ENCODE measurements at regions not wholly inside any gene's neighbourhood (a gene's known extent, or its start where the extent isn't known, plus 50 kb on each side); places are given as distances from the start of the nearest gene placed in this dataset.
"Not testable (repeated sequence)": the region's sequence is repeated elsewhere in the genome, so short reads cannot be mapped to it uniquely, and the experiment has no call there.

DNA sequence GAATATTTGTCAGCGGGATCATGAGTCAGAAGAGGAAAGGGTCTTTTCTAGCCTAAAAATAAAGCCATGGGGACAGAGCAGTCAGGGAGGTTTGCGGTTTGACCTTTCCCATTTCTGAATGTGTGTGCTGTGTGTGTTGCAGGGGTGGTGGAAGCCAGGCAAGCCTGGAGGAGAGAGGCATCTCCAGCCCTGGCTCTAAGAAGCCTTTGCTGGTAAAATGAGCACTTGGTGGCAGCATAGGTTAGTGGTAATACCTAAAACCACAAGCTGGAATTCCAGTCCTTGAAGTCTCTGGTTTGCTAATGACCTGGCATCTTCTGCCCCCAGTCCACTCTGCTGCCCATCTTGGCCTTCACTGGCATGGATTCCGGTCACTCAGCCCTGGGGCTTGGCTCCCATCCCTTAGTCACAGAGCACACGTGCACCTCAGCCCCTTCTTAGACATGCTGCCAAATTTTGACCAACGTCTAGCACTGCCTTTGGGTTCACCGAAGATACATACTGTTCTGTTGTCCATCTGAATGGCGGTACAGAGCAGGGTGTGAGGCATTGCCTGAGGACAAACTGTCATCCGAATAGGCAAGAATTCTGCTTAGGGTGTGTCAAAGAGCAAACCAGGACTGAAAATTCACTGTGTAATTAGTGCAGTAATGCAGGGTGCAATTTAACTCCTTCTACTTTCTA lies 52.7 kb downstream of the KCNA5 start:
- FAIRE-seq: no peak

GRCh38 chr12:5097786-5098185 lies 54.1 kb downstream of the KCNA5 start:
- FAIRE-seq: no peak

GRCh38 chr12:5099136-5099535 lies 55.5 kb downstream of the KCNA5 start:
- no peak for FAIRE-seq

DNA sequence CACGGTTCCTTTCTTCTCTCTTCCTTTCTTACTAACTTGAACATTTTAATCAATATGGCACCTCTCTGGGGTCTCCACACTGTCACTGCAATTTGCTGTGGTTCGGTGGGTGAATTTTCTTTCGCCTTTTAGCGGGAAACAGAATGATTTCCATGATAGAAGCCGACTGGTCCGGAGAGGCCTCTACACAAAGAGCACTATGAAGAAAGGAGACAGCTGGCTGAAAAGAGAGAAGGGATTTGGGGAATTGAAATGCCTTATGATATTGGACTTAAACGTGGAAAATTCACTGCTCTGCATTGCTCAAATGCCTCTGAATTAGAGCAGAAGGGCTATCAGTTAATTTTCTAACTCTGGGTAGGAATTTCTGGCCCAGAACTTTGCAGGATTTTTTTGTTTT lies 55.9 kb downstream of the KCNA5 start:
- FAIRE-seq: no peak

DNA sequence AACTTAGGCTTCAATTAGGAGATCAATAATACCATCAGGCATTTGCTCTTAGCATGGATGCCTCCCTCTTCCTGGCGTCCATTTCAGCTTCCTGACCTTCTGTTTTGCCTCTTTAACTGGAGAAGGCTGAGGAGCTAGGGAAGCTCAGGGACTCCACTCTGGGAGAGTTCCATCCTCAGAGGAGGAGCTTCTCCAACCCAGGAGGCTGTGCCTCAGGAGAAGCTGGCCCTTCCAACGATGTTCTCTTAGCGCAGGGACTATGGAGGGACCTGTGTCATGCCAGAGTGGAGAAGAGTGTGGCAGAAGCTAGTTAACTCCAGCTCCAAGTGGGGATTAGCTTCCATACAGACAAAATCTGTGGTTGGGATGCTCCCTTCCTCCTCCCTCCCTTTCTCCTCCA lies 58.0 kb downstream of the KCNA5 start:
- no peak for FAIRE-seq

DNA sequence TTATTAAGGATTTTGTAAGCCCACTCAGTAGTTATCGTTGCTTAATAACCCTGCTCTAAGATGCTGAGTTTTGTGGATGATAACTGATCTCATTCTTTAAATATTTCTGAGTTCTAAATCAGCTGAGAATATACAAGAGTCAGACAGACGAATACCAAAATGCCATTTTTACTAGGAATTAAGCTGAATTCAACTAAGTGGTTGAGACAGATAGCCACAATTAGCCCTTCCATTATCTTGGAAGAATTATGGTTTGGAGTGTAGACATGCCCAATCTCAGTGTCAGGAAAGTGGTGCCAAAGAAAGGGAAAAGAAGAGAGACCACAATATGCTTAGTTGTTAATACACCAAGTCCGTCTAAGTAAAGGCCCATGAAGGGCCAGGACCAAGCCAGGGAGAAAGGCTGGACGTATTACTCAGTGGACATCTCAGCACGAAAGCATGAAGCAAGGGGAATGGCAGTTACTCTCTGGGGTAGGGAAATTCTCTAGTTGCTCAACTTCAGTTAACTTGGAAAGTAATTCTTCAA lies 58.6 kb downstream of the KCNA5 start:
- FAIRE-seq: no peak

- no peak for FAIRE-seq
Measured at GRCh38 chr12:5102806-5103205, 59.1 kb downstream of the KCNA5 start.

- FAIRE-seq: no peak
Measured at GRCh38 chr12:5110345-5110744, 66.7 kb downstream of the KCNA5 start.

DNA sequence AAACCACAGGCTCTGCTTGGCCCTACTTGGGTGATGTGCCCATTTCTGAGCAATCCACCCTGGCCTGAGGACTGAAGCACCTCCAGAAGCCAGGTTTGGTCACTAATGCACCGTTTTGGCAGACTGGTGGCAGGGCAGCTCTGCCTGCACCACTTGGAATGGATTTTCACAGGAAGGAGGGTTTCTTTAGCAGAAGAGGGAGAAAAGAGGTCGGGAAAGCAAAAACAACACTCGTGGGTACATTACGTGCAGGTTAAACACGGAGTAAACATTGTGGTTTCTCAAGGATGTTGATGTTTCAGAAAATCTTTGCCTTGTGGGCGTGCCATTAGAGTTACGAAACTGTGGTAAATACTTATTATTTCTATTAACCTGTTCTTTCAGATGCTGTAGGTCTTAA lies 70.8 kb downstream of the KCNA5 start:
- FAIRE-seq: no peak

DNA sequence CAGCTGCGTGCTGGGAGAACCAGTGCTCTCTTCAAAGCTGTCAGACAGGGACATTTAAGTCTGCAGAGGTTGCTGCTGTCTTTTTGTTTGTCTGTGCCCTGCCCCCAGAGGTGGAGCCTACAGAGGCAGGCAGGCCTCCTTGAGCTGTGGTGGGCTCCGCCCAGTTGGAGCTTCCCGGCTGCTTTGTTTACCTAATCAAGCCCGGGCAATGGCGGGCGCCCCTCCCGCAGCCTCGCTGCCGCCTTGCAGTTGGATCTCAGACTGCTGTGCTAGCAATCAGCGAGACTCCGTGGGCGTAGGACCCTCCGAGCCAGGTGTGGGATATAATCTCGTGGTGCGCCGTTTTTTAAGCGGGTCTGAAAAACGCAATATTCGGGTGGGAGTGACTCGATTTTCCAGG lies 78.1 kb downstream of the KCNA5 start:
- FAIRE-seq: not testable (repeated sequence)

- FAIRE-seq: not testable (repeated sequence)
Measured at GRCh38 chr12:5122256-5122831, 78.7 kb downstream of the KCNA5 start.

- no peak for FAIRE-seq
Measured at GRCh38 chr12:5123921-5124320, 80.2 kb downstream of the KCNA5 start.

- no peak for FAIRE-seq
Measured at GRCh38 chr12:5124401-5124800, 80.7 kb downstream of the KCNA5 start.

DNA sequence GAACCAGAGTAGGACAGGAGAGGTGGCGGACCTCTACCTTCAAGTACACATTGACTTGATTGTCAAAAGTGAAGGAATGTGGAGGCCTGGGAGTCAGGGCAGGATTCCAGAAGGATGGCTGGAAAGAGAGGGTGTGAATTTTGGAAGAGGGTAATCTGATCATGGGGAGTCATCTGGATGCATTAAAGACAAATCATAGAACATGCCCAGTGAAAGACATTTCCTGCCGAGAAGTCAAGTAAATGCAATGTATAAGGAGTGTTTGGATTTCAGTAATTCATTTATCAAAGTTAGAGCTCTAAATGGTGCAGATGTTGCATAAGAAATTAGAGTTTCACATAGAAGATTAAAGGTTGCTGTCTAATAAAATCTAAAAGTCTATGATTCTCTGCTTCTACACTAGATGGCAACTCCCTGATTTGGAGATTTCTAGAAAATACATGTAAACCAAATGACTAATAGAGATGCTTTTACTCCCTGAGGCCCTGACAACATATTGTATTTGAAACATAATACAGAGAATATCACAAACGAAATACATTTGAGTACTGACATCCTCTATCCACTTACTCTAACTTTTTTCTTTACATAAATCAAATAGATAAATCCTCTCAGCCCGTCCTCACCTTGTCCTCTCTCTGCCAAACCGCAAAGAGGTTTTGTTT lies 91.3 kb downstream of the KCNA5 start:
- FAIRE-seq: no peak

DNA sequence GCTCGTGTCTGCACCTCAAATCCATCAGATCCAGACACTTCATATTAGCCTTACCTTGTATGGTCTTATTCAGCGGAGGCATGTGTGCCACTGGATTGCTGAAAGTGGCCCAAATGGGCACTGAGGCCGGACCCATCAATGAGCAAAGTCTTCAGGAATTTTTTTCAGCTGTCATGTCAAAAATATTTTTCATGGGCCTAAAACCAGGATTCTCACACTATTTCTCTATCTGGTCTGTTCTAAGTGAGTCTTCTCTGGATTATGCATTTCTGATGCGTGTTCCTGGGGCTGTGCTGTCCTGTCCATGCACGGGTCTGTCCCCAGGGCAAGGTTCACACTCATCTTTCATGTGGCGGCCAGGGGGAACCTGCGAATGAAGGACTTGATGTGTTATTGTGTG lies 94.6 kb downstream of the KCNA5 start:
- FAIRE-seq: no peak

- FAIRE-seq: no peak
Measured at GRCh38 chr12:5138845-5139244, 95.2 kb downstream of the KCNA5 start.

GRCh38 chr12:5139751-5140150 lies 96.1 kb downstream of the KCNA5 start:
- no peak for FAIRE-seq

DNA sequence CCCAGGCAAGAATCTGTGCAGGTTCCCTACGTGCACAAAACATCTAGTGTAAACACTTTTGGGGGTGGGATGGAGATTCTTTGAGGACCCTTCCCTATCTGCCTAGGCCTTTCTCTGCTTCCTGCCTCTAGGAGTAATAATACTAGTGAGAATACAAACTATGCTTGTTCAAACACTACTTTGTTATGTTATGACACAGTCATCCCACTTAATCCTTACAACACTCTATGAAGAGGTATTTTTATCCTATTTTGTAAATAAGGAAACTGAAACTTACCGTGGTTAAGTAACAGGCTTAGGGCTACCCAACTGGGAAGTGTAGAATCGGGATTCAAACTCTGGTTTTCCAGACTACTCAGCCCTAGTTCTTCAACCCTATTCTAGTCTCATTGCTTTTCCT lies 96.5 kb downstream of the KCNA5 start:
- no peak for FAIRE-seq

DNA sequence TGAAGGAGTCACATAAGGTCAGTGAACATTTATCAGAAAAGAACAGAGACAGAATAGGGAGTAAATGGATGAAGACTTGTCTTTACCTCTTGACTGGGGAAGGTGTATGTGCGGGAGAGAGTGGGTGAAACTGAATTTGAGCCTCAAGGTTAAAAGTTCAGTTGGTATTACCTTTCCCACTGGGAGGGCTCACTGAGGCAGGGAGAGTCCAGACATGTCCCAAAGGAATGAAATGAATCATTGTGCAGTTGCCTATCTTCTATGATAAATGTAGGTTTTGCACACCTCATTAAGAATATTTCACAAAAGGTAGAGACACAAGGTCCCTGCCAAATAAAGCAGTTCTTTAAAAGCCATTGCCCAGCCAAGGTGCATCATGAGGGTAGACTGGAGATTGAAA lies 105.2 kb downstream of the KCNA5 start:
- no peak for FAIRE-seq

DNA sequence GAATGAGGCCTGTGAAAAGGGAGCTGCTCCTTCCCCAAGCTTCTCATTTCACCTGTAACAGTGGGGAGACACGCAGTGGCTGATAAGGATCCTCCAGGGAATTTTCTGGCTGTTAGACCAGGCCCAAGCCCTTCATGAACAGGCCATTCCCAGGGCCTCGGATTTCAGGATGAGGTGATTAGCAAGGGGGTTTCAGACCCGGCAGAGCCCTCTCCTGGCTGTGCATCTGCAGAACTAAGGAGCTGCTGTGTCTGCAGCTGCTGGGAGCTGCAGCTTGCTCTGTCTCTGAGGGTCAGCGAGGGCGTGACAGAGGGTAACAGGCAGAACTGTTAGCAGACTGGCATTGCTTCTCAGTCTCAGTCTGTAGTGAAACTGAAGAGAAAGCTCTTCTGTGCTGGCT lies 110.4 kb downstream of the KCNA5 start:
- FAIRE-seq: no peak

DNA sequence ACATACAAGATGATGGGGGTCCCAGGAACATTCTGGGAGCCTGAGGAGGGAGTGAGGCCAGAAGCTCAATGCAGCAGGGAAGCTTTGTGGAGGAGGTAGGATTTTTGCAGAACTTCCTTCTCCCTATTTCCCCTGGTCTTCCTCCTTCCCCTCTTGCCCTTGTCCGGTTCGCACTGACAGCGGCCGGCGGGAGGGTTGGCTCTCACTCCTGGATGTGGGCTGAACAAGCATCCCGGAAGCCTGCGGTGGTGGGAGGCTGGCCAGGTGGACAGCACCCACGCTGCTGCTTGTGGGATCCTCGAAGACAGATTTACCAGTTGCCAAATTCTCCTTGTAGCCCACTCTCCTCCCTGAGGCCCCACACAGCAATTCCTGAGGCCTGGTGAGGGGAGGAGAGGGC lies 112.2 kb downstream of the KCNA5 start:
- no peak for FAIRE-seq

DNA sequence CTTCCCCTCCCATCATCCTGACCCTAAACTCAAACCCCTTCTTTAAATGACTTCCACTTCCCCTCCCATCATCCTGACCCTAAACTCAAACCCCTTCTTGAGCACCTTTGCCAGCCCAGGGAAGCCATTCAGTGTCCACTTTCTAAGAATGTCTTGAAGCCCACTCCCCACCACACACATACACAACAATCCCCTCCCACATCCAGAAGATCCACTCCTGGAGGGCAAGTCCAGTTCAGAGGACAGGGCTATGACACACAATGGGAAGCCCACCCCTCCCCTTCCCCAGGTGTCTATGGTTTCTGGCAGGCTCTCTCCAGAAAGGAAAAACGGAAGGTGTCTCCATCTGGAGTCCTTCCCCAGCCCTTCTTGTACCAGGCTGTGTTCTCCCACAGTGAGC lies 117.1 kb downstream of the KCNA5 start:
- FAIRE-seq: no peak

DNA sequence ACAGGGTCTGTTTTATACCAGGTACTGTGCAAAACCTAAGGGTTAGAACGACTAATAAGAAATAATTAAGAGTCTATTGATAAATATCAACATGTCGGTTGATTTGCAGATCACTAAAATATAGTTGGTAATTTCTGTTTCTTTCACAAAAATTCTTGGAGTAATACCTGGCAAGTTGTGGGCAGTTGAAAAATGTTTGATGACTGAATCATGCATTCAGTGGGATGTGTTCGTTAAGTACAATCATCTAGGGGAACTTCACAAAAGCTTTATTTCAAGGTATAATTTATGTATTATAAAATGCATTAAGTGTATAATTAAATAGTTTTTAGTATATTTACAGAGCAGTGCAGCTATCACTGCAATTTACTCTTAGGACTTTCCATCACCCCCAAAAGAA lies 120.0 kb downstream of the KCNA5 start:
- FAIRE-seq: no peak

GRCh38 chr12:5165296-5165970 lies 121.8 kb downstream of the KCNA5 start:
- no peak for FAIRE-seq
